ENCODE measurements at regions not wholly inside any gene's neighbourhood (a gene's known extent, or its start where the extent isn't known, plus 50 kb on each side); places are given as distances from the start of the nearest gene placed in this dataset.

- H3K4me3 ChIP-seq (ENCODE audit: low read depth, low read length): no peak overlapping the region
- TF ChIP-seq CTCF (IDR thresholded peaks at IDR 0.05; ENCODE audit: insufficient read depth, low read length): no peak
- DNase-seq (ENCODE audit: low read depth): no peak
These were observed 180.7 kb downstream of the TEX36 start for GRCh38 chr10:125502276-125502675.

GRCh38 chr10:125495386-125495785 is 187.6 kb downstream of the TEX36 start:
- no peak for TF ChIP-seq CTCF (IDR thresholded peaks at IDR 0.05; ENCODE audit: insufficient read depth, low read length)
- DNase-seq (ENCODE audit: low read depth): no peak
- H3K4me3 ChIP-seq (ENCODE audit: low read depth, low read length): no peak overlapping the region

GRCh38 chr10:125494651-125495239 is 188.2 kb downstream of the TEX36 start:
- H3K4me3 ChIP-seq (ENCODE audit: low read depth, low read length): no peak overlapping the region
- no peak for TF ChIP-seq CTCF (IDR thresholded peaks at IDR 0.05; ENCODE audit: insufficient read depth, low read length)
- no peak for DNase-seq (ENCODE audit: low read depth)

GRCh38 chr10:125491381-125491780 is 191.6 kb downstream of the TEX36 start:
- DNase-seq (ENCODE audit: low read depth): no peak
- TF ChIP-seq CTCF (IDR thresholded peaks at IDR 0.05; ENCODE audit: insufficient read depth, low read length): no peak
- no peak overlapping the region for H3K4me3 ChIP-seq (ENCODE audit: low read depth, low read length)

GRCh38 chr10:125489731-125490130 is 193.2 kb downstream of the TEX36 start:
- no peak for DNase-seq (ENCODE audit: low read depth)
- TF ChIP-seq CTCF (IDR thresholded peaks at IDR 0.05; ENCODE audit: insufficient read depth, low read length): no peak
- H3K4me3 ChIP-seq (ENCODE audit: low read depth, low read length): no peak overlapping the region

- no peak for DNase-seq (ENCODE audit: low read depth)
- TF ChIP-seq CTCF (IDR thresholded peaks at IDR 0.05; ENCODE audit: insufficient read depth, low read length): no peak
- no peak overlapping the region for H3K4me3 ChIP-seq (ENCODE audit: low read depth, low read length)
These were observed 197.3 kb downstream of the TEX36 start for GRCh38 chr10:125485665-125486064.

Data from fibroblast of the aortic adventitia (primary cell).